ENCODE measurements at regions not wholly inside any gene's neighbourhood (a gene's known extent, or its start where the extent isn't known, plus 50 kb on each side); places are given as distances from the start of the nearest gene placed in this dataset.
"Not testable (repeated sequence)": the region's sequence is repeated elsewhere in the genome, so short reads cannot be mapped to it uniquely, and the experiment has no call there.

- Histone ChIP-seq H3K36me3 (no peaks in the 10 kb centered on the region), H3K9me3 (no peaks in the 10 kb centered on the region), H3K27ac (no peak overlapping the region), H3K4me1 (peaks cover 0 to 8% (median 0%) of the 10 kb centered on the region in 3 donors), H3K27me3 (no peaks in the 10 kb centered on the region), H3K4me3 (no peak overlapping the region)
- intact Hi-C loops (cut with DNase I): no loop called here
- WGBS, 2 donors: 90 to 94% methylated on average over 11 of the region's 11 CpGs
- TF ChIP-seq POLR2A (IDR thresholded peaks at IDR 0.05) (no peak), CTCF (IDR thresholded peaks at IDR 0.05) (no peak)
- DNase-seq: no peak
Measured at GRCh38 chr10:3259499-3259898, 86.9 kb upstream of the PITRM1 start.

GRCh38 chr10:3258394-3258793, 85.8 kb upstream of the PITRM1 start:
- Histone ChIP-seq H3K4me1 (peaks cover 0 to 3% (median 0%) of the 10 kb centered on the region in 3 donors), H3K27ac (no peak overlapping the region), H3K4me3 (no peak overlapping the region), H3K9me3 (no peaks in the 10 kb centered on the region), H3K36me3 (no peaks in the 10 kb centered on the region), H3K27me3 (no peaks in the 10 kb centered on the region)
- intact Hi-C loops (cut with DNase I): no loop called here
- TF ChIP-seq POLR2A (IDR thresholded peaks at IDR 0.05): no peak
- no peak for TF ChIP-seq CTCF (IDR thresholded peaks at IDR 0.05)
- DNase-seq: no peak
- 80 to 90% methylated on average over 4 to 6 of the region's 7 CpGs for WGBS, 2 donors

GRCh38 chr10:3255616-3256015, 83.0 kb upstream of the PITRM1 start:
- TF ChIP-seq CTCF (IDR thresholded peaks at IDR 0.05) (no peak), POLR2A (IDR thresholded peaks at IDR 0.05) (no peak)
- 83 to 84% methylated on average over 4 of the region's 4 CpGs for WGBS, 2 donors
- DNase-seq: no peak
- Histone ChIP-seq H3K9me3 (no peaks in the 10 kb centered on the region), H3K36me3 (no peaks in the 10 kb centered on the region), H3K27me3 (no peaks in the 10 kb centered on the region), H3K27ac (no peak overlapping the region), H3K4me3 (no peak overlapping the region), H3K4me1 (no peaks in the 10 kb centered on the region)
- intact Hi-C loops (cut with DNase I): no loop called here

GRCh38 chr10:3255075-3255474, 82.5 kb upstream of the PITRM1 start:
- H3K27me3 ChIP-seq: no peaks in the 10 kb centered on the region
- no peak overlapping the region for H3K4me3 ChIP-seq
- no peaks in the 10 kb centered on the region for H3K36me3 ChIP-seq
- WGBS, 2 donors: 56 to 80% methylated on average over 3 to 4 of the region's 5 CpGs
- no peaks in the 10 kb centered on the region for H3K4me1 ChIP-seq
- H3K9me3 ChIP-seq: no peaks in the 10 kb centered on the region
- intact Hi-C loops (cut with DNase I): no loop called here
- no peak for DNase-seq
- TF ChIP-seq POLR2A (IDR thresholded peaks at IDR 0.05): no peak
- TF ChIP-seq CTCF (IDR thresholded peaks at IDR 0.05): no peak
- H3K27ac ChIP-seq: no peak overlapping the region

- H3K27me3 ChIP-seq; H3K4me1 ChIP-seq; H3K36me3 ChIP-seq; DNase-seq; H3K27ac ChIP-seq; H3K4me3 ChIP-seq; intact Hi-C loops (cut with DNase I); H3K9me3 ChIP-seq: not testable (repeated sequence)
- 85 to 87% methylated on average over 3 of the region's 3 CpGs for WGBS, 2 donors
Measured at GRCh38 chr10:3253974-3254373, 81.4 kb upstream of the PITRM1 start.

- no peaks in the 10 kb centered on the region for H3K9me3 ChIP-seq
- TF ChIP-seq POLR2A (IDR thresholded peaks at IDR 0.05): no peak
- TF ChIP-seq CTCF (IDR thresholded peaks at IDR 0.05): no peak
- intact Hi-C loops (cut with DNase I): no loop called here
- H3K27ac ChIP-seq: no peak overlapping the region
- H3K4me3 ChIP-seq: no peak overlapping the region
- 73 to 87% methylated on average over 7 to 9 of the region's 10 CpGs for WGBS, 2 donors
- no peaks in the 10 kb centered on the region for H3K36me3 ChIP-seq
- DNase-seq: no peak
- H3K4me1 ChIP-seq: peaks cover 0 to 13% (median 6%) of the 10 kb centered on the region in 3 donors
- no peaks in the 10 kb centered on the region for H3K27me3 ChIP-seq
Measured at GRCh38 chr10:3251172-3251571, 78.6 kb upstream of the PITRM1 start.
